ENCODE measurements at regions not wholly inside any gene's neighbourhood (a gene's known extent, or its start where the extent isn't known, plus 50 kb on each side); places are given as distances from the start of the nearest gene placed in this dataset.
"Not testable (repeated sequence)": the region's sequence is repeated elsewhere in the genome, so short reads cannot be mapped to it uniquely, and the experiment has no call there.

DNA sequence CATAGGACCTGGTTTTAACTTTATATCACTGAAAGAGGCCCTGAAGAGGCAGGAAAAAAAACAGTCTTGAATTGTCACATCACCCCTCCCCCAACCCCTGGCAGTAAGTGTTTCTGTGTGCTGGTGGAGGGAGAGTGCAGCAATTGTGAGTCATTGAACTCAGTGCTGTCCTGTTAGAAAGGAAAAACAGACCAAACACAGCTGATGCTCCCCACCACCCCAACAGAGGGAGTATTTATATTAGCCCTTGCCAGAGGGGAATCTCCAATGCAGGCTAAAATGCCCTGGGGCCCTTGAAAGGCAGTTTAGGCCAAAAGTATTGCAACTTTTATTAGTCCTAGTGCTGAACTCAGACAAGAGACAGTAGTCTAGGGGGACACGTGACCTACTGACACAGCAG lies 197.8 kb upstream of the AGTR2 start:
- ATAC-seq = no peak

GRCh38 chrX:115978068-115978467 lies 192.5 kb upstream of the AGTR2 start:
- no peak for ATAC-seq

DNA sequence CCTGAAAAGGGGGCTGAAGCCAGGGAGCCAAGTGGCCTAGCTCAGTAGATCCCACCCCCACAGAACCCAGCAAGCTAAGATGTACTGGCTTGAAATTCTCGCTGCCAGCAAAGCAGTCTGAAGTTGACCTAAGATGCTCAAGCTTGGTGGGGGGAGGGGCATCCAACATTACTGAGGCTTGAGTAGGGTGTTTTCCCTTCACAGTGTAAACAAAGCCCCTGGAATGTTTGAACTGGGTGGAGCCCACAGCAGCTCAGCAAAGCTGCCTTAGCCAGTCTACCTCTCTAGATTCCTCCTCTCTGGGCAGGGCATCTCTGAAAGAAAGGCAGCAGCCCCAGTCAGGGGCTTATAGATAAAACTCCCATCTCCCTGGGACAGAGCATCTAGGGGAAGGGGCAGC lies 187.4 kb upstream of the AGTR2 start:
- ATAC-seq = not testable (repeated sequence)

- not testable (repeated sequence) for ATAC-seq
These were observed 183.1 kb upstream of the AGTR2 start for GRCh38 chrX:115987464-115987863.

- ATAC-seq = no peak
These were observed 181.7 kb upstream of the AGTR2 start for GRCh38 chrX:115988825-115989224.

DNA sequence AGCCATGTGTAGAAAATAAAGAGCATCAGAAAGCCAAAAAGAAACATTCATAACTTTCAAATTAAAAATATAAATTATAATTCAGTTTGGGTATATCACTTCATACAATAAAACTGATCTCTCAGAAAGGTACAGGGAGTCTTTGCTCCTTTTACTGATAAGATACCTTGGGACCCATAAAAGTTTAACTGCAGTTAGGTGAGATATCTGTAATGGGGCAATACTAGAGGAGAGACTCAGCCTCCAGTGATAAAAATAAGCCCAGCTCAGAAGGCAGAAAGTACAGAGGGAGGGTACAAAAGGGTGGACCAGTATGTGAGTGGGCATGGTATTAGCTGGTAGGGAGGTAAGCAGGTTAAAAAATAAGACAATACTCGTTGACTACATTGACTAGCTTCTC lies 180.9 kb upstream of the AGTR2 start:
- ATAC-seq = no peak

GRCh38 chrX:116009346-116009745 lies 161.2 kb upstream of the AGTR2 start:
- no peak for ATAC-seq

- no peak for ATAC-seq
These were observed 160.5 kb upstream of the AGTR2 start for GRCh38 chrX:116009861-116010710.

- ATAC-seq = no peak
These were observed 159.6 kb upstream of the AGTR2 start for GRCh38 chrX:116010939-116011338.

GRCh38 chrX:116031331-116031730 lies 139.2 kb upstream of the AGTR2 start:
- no peak for ATAC-seq

All from esophagus mucosa (tissue), 1 donor.